ENCODE measurements at regions not wholly inside any gene's neighbourhood (a gene's known extent, or its start where the extent isn't known, plus 50 kb on each side); places are given as distances from the start of the nearest gene placed in this dataset.

GRCh38 chr14:53784688-53785087, 171.9 kb downstream of the BMP4 start:
- TF ChIP-seq CTCF (IDR thresholded peaks at IDR 0.05): no peak
- no peak for TF ChIP-seq POLR2A (IDR thresholded peaks at IDR 0.05)
